ENCODE measurements at regions not wholly inside any gene's neighbourhood (a gene's known extent, or its start where the extent isn't known, plus 50 kb on each side); places are given as distances from the start of the nearest gene placed in this dataset.

DNA sequence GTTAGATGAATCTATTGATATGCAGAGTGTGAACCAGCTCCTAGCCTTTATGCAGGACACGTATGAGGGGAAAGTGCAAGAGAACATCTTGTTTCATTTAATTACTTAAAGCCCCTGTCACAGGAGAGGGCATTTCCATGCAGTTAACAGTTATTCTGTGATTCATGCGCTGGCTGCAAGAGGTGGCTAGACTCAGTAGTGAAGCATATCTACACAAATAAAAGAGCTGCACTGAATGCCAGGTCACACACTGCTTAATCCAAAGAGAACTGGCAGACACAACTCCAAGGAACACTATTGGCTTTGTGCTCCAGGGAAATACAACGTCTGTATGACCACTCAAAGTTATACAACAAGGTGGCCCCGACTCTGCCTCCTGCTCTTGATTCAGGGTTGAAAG, 394.1 kb downstream of the C12orf75 start:
- no peak for TF ChIP-seq EZH2 (IDR thresholded peaks at IDR 0.05; ENCODE audit: low read length, missing control alignments)
- TF ChIP-seq, protein P1, sequence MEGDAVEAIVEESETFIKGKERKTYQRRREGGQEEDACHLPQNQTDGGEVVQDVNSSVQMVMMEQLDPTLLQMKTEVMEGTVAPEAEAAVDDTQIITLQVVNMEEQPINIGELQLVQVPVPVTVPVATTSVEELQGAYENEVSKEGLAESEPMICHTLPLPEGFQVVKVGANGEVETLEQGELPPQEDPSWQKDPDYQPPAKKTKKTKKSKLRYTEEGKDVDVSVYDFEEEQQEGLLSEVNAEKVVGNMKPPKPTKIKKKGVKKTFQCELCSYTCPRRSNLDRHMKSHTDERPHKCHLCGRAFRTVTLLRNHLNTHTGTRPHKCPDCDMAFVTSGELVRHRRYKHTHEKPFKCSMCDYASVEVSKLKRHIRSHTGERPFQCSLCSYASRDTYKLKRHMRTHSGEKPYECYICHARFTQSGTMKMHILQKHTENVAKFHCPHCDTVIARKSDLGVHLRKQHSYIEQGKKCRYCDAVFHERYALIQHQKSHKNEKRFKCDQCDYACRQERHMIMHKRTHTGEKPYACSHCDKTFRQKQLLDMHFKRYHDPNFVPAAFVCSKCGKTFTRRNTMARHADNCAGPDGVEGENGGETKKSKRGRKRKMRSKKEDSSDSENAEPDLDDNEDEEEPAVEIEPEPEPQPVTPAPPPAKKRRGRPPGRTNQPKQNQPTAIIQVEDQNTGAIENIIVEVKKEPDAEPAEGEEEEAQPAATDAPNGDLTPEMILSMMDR (conservative IDR thresholded peaks at IDR 0.05 in 1 of 2, IDR thresholded peaks at IDR 0.05 in 1 of 2; ENCODE audit: low read depth in 1 of 2, low read length in 2 of 2), result no peak
- Histone ChIP-seq H3K4me3 (replicated peaks in 1 of 4; ENCODE audit: control extremely low read depth in 1 of 4, insufficient read depth in 1 of 4, low read depth in 3 of 4, low read length in 4 of 4) (no peak overlapping the region), H3K79me2 (ENCODE audit: control insufficient read depth, insufficient read depth, low read length) (no peaks in the 10 kb centered on the region), H2AFZ (ENCODE audit: low read length) (no peak overlapping the region), H3K9ac (ENCODE audit: insufficient read depth, low read length) (no peak overlapping the region), H3K4me1 (ENCODE audit: control insufficient read depth, extremely low read depth, insufficient read depth, low read length) (no peaks in the 10 kb centered on the region), H3K27me3 (ENCODE audit: control insufficient read depth, insufficient read depth, low read length) (no peaks in the 10 kb centered on the region), H3K27ac (ENCODE audit: insufficient read depth, low read length) (no peak overlapping the region), H4K20me1 (ENCODE audit: control insufficient read depth, extremely low read depth, insufficient read depth, low read length) (no peaks in the 10 kb centered on the region), H3K4me2 (ENCODE audit: extremely low read depth, insufficient read depth, low read length) (no peak overlapping the region), H3K9me3 (ENCODE audit: control insufficient read depth, insufficient read depth, low read depth, low read length) (no peaks in the 10 kb centered on the region), H3K36me3 (ENCODE audit: control insufficient read depth, insufficient read depth, low read length) (no peaks in the 10 kb centered on the region)
- peak in 1 of 2 donors; percentile 84 for DNase-seq (ENCODE audit: low read depth in 2 of 2)

DNA sequence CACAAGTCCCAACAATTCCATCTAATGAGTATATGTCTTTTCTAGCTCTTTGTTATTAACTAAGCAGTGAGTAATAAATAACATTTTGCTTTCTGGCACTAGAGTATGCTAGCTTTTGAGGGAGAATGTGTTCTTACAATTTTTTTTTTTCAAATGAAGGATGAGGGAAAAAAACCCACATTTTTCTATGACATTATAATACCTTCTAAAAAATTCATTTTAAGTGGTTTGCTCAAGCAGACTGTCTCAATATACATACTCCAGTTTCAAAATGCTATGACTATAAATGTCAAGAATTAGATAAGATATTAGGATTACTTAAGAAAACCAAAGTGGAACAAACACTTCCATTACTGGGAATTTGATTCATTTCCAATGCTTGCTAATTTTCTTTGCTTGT, 394.6 kb downstream of the C12orf75 start:
- Histone ChIP-seq H3K27ac (ENCODE audit: insufficient read depth, low read length) (no peak overlapping the region), H4K20me1 (ENCODE audit: control insufficient read depth, extremely low read depth, insufficient read depth, low read length) (no peaks in the 10 kb centered on the region), H2AFZ (ENCODE audit: low read length) (no peak overlapping the region), H3K79me2 (ENCODE audit: control insufficient read depth, insufficient read depth, low read length) (no peaks in the 10 kb centered on the region), H3K4me2 (ENCODE audit: extremely low read depth, insufficient read depth, low read length) (no peak overlapping the region), H3K9me3 (ENCODE audit: control insufficient read depth, insufficient read depth, low read depth, low read length) (no peaks in the 10 kb centered on the region), H3K9ac (ENCODE audit: insufficient read depth, low read length) (no peak overlapping the region), H3K27me3 (ENCODE audit: control insufficient read depth, insufficient read depth, low read length) (no peaks in the 10 kb centered on the region), H3K4me1 (ENCODE audit: control insufficient read depth, extremely low read depth, insufficient read depth, low read length) (no peaks in the 10 kb centered on the region), H3K4me3 (replicated peaks in 1 of 4; ENCODE audit: control extremely low read depth in 1 of 4, insufficient read depth in 1 of 4, low read depth in 3 of 4, low read length in 4 of 4) (no peak overlapping the region), H3K36me3 (ENCODE audit: control insufficient read depth, insufficient read depth, low read length) (no peaks in the 10 kb centered on the region)
- TF ChIP-seq EZH2 (IDR thresholded peaks at IDR 0.05; ENCODE audit: low read length, missing control alignments), result no peak
- TF ChIP-seq, protein P1 (conservative IDR thresholded peaks at IDR 0.05 in 1 of 2, IDR thresholded peaks at IDR 0.05 in 1 of 2; ENCODE audit: low read depth in 1 of 2, low read length in 2 of 2), result no peak
- DNase-seq (ENCODE audit: low read depth in 2 of 2), result peak; percentile 5 to 88

DNA sequence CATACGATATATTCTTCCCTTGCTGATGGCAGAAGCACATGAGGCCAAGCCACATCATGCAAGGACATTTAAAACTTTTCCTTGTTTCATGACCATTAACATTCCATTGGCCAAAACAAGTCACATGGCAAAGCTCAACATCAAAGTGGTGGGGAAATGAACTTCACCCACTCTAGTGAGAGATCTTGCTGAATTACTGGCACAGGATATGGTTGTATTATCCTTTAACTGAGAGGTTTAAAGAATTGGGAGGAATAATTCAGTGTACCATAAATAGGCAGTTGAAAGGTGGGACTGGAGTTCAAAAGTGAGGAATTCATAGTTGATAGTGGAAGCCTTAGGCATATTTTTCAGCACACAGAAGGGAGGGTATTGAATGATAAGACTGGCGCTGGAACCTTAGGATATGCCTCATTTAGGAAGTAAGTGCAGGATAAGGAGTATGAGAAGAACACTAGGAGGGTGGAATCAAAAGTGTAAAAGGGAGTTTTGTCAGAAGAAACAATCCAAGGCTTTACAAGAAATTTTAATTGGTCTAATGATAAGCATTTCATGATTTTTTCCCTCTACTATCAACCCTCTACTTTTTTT, 398.8 kb downstream of the C12orf75 start:
- Histone ChIP-seq H3K9me3 (ENCODE audit: control insufficient read depth, insufficient read depth, low read depth, low read length) (no peaks in the 10 kb centered on the region), H3K27ac (ENCODE audit: insufficient read depth, low read length) (no peak overlapping the region), H2AFZ (ENCODE audit: low read length) (no peak overlapping the region), H4K20me1 (ENCODE audit: control insufficient read depth, extremely low read depth, insufficient read depth, low read length) (no peaks in the 10 kb centered on the region), H3K27me3 (ENCODE audit: control insufficient read depth, insufficient read depth, low read length) (no peaks in the 10 kb centered on the region), H3K4me1 (ENCODE audit: control insufficient read depth, extremely low read depth, insufficient read depth, low read length) (no peaks in the 10 kb centered on the region), H3K36me3 (ENCODE audit: control insufficient read depth, insufficient read depth, low read length) (no peaks in the 10 kb centered on the region), H3K9ac (ENCODE audit: insufficient read depth, low read length) (no peak overlapping the region), H3K4me2 (ENCODE audit: extremely low read depth, insufficient read depth, low read length) (no peak overlapping the region), H3K79me2 (ENCODE audit: control insufficient read depth, insufficient read depth, low read length) (no peaks in the 10 kb centered on the region), H3K4me3 (replicated peaks in 1 of 4; ENCODE audit: control extremely low read depth in 1 of 4, insufficient read depth in 1 of 4, low read depth in 3 of 4, low read length in 4 of 4) (no peak overlapping the region)
- no peak for TF ChIP-seq EZH2 (IDR thresholded peaks at IDR 0.05; ENCODE audit: low read length, missing control alignments)
- TF ChIP-seq, protein P1 (conservative IDR thresholded peaks at IDR 0.05 in 1 of 2, IDR thresholded peaks at IDR 0.05 in 1 of 2; ENCODE audit: low read depth in 1 of 2, low read length in 2 of 2), result no peak
- DNase-seq (ENCODE audit: low read depth in 2 of 2), result no peak

Measured in fibroblast of lung (primary cell).